Subcutaneous abdominal adipose tissue (tissue), 5 donors: ENCODE measurements at regions not wholly inside any gene's neighbourhood (a gene's known extent, or its start where the extent isn't known, plus 50 kb on each side); places are given as distances from the start of the nearest gene placed in this dataset.
A peak's percentile ranks its signal among the peaks of the same experiment; 100 is the strongest.
"Not testable (repeated sequence)": the region's sequence is repeated elsewhere in the genome, so short reads cannot be mapped to it uniquely, and the experiment has no call there.

Experiments
- H3K27ac ChIP-seq: one replicate; pipeline ENCODE4 v1.7.0; 2013; ENCODE audit warnings: low read depth, mild to moderate bottlenecking, inconsistent platforms, low read length, moderate library complexity
- H3K27me3 ChIP-seq, 5 donors: one replicate each; pipeline ENCODE4 v1.7.0; 2013; ENCODE audit warnings: low read length in 5 of 5, inconsistent platforms in 1 of 5; ENCODE audit not compliant: control insufficient read depth in 5 of 5, insufficient read depth in 4 of 5
- H3K36me3 ChIP-seq, 5 donors: one replicate each; pipeline ENCODE4 v1.7.0; 2013; ENCODE audit warnings: low read length in 5 of 5; ENCODE audit not compliant: control insufficient read depth in 5 of 5, insufficient read depth in 5 of 5
- H3K4me1 ChIP-seq, 5 donors: one replicate each; pipeline ENCODE4 v1.7.0; 2013; ENCODE audit warnings: low read length in 5 of 5, mild to moderate bottlenecking in 3 of 5, moderate library complexity in 1 of 5; ENCODE audit not compliant: control insufficient read depth in 5 of 5, insufficient read depth in 5 of 5
- H3K4me3 ChIP-seq, 5 donors: one replicate each; pipeline ENCODE4 v1.7.0; 2013; ENCODE audit warnings: low read length in 5 of 5, low read depth in 1 of 5
- H3K9ac ChIP-seq, 5 donors: one replicate each; pipeline ENCODE4 v1.7.0; 2013; ENCODE audit warnings: low read length in 5 of 5, mild to moderate bottlenecking in 4 of 5, moderate library complexity in 3 of 5
- H3K9me3 ChIP-seq, 5 donors: one replicate each; pipeline ENCODE4 v1.7.0; 2013; ENCODE audit warnings: low read length in 5 of 5; ENCODE audit not compliant: control insufficient read depth in 5 of 5
- donor health status: healthy.
- donor health status: healthy.
- donor health status: healthy.
- donor health status: healthy.
- donor health status: healthy.

DNA sequence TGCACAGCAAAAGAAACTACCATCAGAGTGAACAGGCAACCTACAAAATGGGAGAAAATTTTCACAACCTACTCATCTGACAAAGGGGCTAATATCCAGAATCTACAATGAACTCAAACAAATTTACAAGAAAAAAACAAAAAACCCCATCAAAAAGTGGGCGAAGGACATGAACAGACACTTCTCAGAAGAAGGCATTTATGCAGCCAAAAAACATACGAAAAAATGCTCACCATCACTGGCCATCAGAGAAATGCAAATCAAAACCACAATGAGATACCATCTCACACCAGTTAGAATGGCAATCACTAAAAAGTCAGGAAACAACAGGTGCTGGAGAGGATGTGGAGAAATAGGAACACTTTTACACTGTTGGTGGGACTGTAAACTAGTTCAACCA lies 83.8 kb upstream of the VPREB1 start:
- H3K9me3 ChIP-seq, H3K9ac ChIP-seq, H3K36me3 ChIP-seq, H3K27ac ChIP-seq, H3K4me3 ChIP-seq, H3K4me1 ChIP-seq: not testable (repeated sequence)
- peaks cover 2 to 15% (median 7%) of the 10 kb centered on the region in 5 donors for H3K27me3 ChIP-seq

DNA sequence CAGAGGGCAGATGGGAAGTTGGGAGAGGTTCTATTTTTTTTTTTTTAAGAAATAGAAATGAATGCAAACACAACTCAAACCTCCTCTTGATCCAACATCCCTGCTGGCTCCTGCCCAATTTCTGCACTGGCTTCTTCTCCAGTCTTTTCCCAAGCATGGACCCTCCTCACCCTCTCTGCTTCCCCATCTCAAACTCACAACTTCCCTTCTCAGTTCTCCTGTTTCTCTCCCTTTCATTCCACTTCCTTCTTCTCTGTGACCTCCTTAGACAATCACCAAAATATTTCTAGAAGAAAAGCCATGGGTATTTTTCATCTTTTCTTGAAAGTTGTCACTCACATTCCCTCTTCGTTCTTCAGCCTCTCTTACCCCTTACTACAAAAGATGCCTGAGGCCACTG lies 85.2 kb upstream of the VPREB1 start:
- Histone ChIP-seq H3K9me3 (no peaks in the 10 kb centered on the region), H3K36me3 (no peaks in the 10 kb centered on the region), H3K27me3 (peaks cover 0 to 11% (median 7%) of the 10 kb centered on the region in 5 donors), H3K4me3 (no peak overlapping the region), H3K4me1 (peaks cover 0 to 1% (median 0%) of the 10 kb centered on the region in 5 donors), H3K27ac (no peak overlapping the region), H3K9ac (no peak overlapping the region)

DNA sequence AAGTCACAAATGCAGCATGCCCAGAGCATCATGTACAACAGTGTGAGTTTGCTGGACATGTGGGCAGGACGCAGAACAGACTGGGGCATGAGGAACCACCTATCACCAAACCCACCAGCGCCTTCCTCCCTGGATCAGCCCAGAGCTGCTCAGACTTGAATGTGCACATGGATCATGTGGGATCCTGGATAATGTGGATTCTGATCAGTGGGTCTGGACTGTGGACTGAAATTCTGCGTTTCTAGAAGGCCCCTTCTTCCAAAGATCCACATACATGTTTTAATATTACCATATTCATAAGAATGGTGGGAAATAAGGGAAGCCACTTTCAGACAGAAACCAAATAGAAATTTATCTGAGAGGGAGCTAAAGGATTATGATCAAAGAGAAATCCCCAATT lies 85.6 kb upstream of the VPREB1 start:
- no peak overlapping the region for H3K4me3 ChIP-seq
- H3K36me3 ChIP-seq: no peaks in the 10 kb centered on the region
- H3K9me3 ChIP-seq: no peaks in the 10 kb centered on the region
- H3K9ac ChIP-seq: no peak overlapping the region
- H3K27me3 ChIP-seq: peaks cover 0 to 7% (median 5%) of the 10 kb centered on the region in 5 donors
- H3K27ac ChIP-seq: no peak overlapping the region
- peaks cover 0 to 1% (median 0%) of the 10 kb centered on the region in 5 donors for H3K4me1 ChIP-seq

DNA sequence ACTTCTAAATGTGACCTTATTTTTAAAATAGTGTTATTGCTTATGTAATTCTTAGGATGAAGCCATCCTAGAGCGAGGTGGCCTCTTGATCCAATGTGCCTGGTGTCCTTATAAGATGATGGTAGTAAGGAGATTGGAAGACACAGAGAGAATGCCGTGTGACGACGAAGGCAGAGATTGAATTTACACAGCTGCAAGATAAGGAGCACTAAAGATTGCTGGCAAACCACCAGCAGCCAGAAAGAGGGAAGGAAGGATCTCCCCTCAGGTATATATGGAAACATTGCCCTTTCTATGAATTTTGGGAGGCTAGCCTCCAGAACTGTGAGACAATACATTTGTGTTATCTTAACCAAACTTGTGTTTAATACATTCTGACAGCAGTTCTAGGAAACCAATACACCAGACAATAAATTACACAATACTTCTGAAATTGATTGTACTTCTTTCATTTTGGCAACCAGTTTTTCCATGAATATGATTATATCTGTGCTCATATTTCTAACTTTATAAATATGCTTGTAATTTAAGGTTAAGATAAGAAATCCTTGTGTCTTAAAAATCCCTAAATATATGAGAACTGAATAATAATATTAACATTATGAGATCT lies 86.3 kb upstream of the VPREB1 start:
- Histone ChIP-seq H3K4me1 (peaks cover 0 to 1% (median 0%) of the 10 kb centered on the region in 5 donors), H3K27me3 (peaks cover 0 to 4% (median 4%) of the 10 kb centered on the region in 5 donors), H3K4me3 (no peak overlapping the region), H3K9ac (no peak overlapping the region), H3K9me3 (no peaks in the 10 kb centered on the region), H3K27ac (no peak overlapping the region), H3K36me3 (no peaks in the 10 kb centered on the region)

DNA sequence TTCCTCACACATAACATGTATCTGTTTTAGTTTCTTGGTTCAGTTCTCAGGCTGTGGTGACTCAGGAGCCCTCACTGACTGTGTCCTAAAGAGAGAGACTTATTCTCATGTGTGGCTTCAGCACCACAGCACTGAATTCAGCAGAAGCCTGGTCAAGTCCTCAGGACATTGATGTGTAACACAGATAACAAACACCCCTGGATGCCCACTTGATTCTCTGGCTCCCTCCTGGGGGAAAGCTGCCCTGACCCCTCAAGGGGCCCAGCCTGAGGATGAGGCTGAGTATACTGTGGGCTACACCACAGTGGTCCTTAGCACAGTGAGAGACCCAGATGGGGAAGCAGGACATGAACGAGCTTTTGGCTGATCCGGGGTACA lies 87.2 kb upstream of the VPREB1 start:
- no peaks in the 10 kb centered on the region for H3K9me3 ChIP-seq
- no peak overlapping the region for H3K4me3 ChIP-seq
- no peaks in the 10 kb centered on the region for H3K36me3 ChIP-seq
- H3K9ac ChIP-seq: no peak overlapping the region
- H3K27ac ChIP-seq: no peak overlapping the region
- H3K27me3 ChIP-seq: peaks cover 0 to 4% (median 2%) of the 10 kb centered on the region in 5 donors
- peaks cover 0 to 1% (median 0%) of the 10 kb centered on the region in 5 donors for H3K4me1 ChIP-seq

DNA sequence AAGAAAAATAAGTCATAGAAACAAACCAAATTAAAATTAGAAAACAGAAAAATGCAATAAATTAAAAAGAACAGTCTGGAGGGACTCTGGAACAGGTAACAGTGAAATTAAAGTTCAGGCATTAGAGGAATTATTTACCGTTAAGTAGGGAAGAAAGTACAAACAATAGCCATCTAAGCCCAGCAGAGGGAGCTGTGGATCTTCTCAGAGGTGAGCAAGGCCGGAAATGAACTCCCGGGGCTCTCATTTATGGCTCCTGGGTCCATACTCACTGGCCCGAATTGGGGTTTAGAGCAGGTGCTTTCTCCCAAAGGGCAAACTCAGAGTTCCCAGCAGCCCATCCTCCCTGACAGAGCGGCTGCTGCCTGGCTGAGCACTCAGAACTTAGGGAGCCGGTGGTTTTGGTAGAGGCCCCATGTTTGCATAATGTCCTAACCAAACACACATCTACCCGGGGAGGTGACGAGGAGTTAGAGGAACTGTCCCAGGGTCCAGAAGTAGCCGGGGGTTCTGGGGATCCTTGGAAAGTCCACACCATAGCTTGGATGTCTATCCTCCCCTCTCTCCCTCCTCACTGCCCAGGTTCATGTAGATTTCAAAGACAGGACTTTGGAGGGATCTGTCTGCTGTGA lies 87.8 kb upstream of the VPREB1 start:
- Histone ChIP-seq H3K36me3 (no peaks in the 10 kb centered on the region), H3K27ac (no peak overlapping the region), H3K9ac (no peak overlapping the region), H3K27me3 (peaks cover 0 to 2% (median under 1%) of the 10 kb centered on the region in 5 donors), H3K9me3 (no peaks in the 10 kb centered on the region), H3K4me3 (peak overlapping the region in 2 of 5 donors; percentile 13 to 22), H3K4me1 (peaks cover 0 to 1% (median 0%) of the 10 kb centered on the region in 5 donors)

DNA sequence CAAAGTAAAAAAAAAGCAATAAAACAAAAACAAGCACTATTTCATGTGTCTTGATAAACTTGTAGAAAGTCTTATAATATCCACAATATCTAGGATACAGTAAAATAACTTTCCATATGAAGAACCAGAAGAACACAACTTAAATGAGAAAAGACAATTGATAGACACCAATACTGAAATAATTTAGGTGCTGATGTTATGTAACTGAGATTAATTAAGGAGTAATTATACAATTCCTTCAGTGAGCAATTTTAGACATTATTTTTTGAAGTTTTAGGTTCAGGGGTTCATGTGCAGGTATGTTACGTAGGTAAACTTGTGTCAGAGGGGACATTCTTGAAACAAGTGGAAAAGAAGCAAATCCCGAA lies 88.3 kb upstream of the VPREB1 start:
- H3K4me1 ChIP-seq: peaks cover 0 to 1% (median 0%) of the 10 kb centered on the region in 5 donors
- H3K27ac ChIP-seq: no peak overlapping the region
- no peak overlapping the region for H3K9ac ChIP-seq
- H3K36me3 ChIP-seq: no peaks in the 10 kb centered on the region
- H3K27me3 ChIP-seq: peaks cover 0 to 4% (median 3%) of the 10 kb centered on the region in 5 donors
- no peaks in the 10 kb centered on the region for H3K9me3 ChIP-seq
- H3K4me3 ChIP-seq: no peak overlapping the region

DNA sequence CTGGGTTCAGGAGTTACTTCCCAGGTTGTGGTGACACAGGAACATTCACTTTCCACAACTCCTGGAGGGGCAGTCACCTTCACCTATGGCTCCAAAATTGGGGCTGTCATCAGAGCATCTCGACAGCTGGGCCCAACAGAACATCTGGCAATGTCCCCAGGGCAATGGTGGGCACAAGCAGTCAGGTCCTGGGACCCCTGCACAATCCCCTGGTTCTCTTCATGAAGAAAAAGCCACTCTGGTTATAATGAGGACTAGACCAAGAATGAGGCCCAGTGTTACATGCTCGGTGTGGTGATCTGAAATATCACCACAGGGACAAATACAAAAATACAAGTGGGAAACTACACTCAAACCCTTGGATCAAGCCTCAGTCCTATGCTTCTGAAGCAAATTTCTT lies 89.0 kb upstream of the VPREB1 start:
- peaks cover 0 to 1% (median 0%) of the 10 kb centered on the region in 5 donors for H3K4me1 ChIP-seq
- no peak overlapping the region for H3K9ac ChIP-seq
- no peak overlapping the region for H3K4me3 ChIP-seq
- H3K27ac ChIP-seq: no peak overlapping the region
- peaks cover 0 to 4% (median 3%) of the 10 kb centered on the region in 5 donors for H3K27me3 ChIP-seq
- H3K36me3 ChIP-seq: no peaks in the 10 kb centered on the region
- H3K9me3 ChIP-seq: no peaks in the 10 kb centered on the region

DNA sequence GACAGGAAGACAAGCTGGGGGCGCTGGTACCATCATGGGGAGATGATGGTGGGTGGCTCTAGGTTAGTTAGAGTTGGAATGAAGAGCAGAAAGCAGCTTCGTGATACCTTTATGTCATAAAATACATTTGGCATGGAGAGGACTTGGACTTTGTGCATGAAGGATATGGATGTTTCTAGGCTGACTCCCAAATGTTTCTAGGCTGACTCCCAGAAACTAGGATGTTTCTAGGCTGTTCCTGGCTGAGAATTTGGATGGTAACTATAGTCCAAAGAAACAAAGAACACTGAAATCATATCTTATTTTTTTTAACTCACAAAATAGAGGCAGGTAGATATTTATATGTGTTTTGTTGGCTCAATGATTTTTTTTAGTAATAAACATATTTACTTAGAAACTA lies 89.4 kb upstream of the VPREB1 start:
- Histone ChIP-seq H3K9ac (no peak overlapping the region), H3K27me3 (peaks cover 0 to 5% (median 4%) of the 10 kb centered on the region in 5 donors), H3K36me3 (no peaks in the 10 kb centered on the region), H3K4me3 (no peak overlapping the region), H3K9me3 (no peaks in the 10 kb centered on the region), H3K4me1 (peaks cover 0 to 1% (median 0%) of the 10 kb centered on the region in 5 donors), H3K27ac (no peak overlapping the region)

DNA sequence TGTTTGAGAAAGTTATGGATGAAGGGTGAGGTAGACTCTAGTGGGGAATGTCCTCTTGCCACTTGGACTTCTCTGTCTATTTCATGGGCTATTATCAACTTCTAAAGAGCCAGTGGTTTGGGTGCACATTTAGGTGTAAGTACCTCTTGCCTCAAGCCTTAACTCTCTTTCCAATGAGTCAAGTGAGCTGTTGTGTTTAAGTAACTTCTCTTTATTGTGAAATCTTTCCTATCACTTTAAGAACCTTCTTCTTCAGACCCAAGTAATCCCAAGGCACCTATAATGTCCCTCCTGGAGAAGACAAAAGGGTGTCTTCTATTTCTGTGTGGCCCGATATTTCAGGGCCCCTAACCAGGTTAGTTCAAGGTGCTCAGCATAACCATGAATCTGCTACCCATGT lies 90.5 kb upstream of the VPREB1 start:
- no peak overlapping the region for H3K27ac ChIP-seq

More for the DNA sequence above, 90.5 kb upstream of the VPREB1 start:
- Histone ChIP-seq H3K4me1 (peaks cover 0 to 1% (median 0%) of the 10 kb centered on the region in 5 donors), H3K4me3 (no peak overlapping the region), H3K27me3 (peaks cover 0 to 9% (median 7%) of the 10 kb centered on the region in 5 donors), H3K9ac (no peak overlapping the region), H3K36me3 (no peaks in the 10 kb centered on the region), H3K9me3 (no peaks in the 10 kb centered on the region)
